Colon (tissue), 2 donors: ENCODE measurements at regions not wholly inside any gene's neighbourhood (a gene's known extent, or its start where the extent isn't known, plus 50 kb on each side); places are given as distances from the start of the nearest gene placed in this dataset.

Experiments used
- FAIRE-seq: peaks from 2 replicates; lab custom pipeline; 2012; peaks lifted over from hg19 to GRCh38; lab: Jason Lieb, UNC
- donor health status: control.
- donor health status: control.

GRCh38 chr13:104198801-104199200 is 1132.6 kb upstream of the SLC10A2 start:
- no peak for FAIRE-seq

GRCh38 chr13:104196611-104197010 is 1130.4 kb upstream of the SLC10A2 start:
- no peak for FAIRE-seq

GRCh38 chr13:104181526-104182231 is 1115.5 kb upstream of the SLC10A2 start:
- no peak for FAIRE-seq

GRCh38 chr13:104170980-104171555 is 1104.9 kb upstream of the SLC10A2 start:
- no peak for FAIRE-seq

- no peak for FAIRE-seq
These were observed 1097.8 kb upstream of the SLC10A2 start for GRCh38 chr13:104163866-104164630.

- no peak for FAIRE-seq
These were observed 1094.3 kb upstream of the SLC10A2 start for GRCh38 chr13:104160536-104160935.

GRCh38 chr13:104143760-104144416 is 1077.7 kb upstream of the SLC10A2 start:
- no peak for FAIRE-seq

- FAIRE-seq = no peak
These were observed 1074.3 kb upstream of the SLC10A2 start for GRCh38 chr13:104140552-104140951.

GRCh38 chr13:104137416-104137815 is 1071.2 kb upstream of the SLC10A2 start:
- FAIRE-seq = no peak

GRCh38 chr13:104132849-104133248 is 1066.6 kb upstream of the SLC10A2 start:
- no peak for FAIRE-seq

- FAIRE-seq = no peak
These were observed 1047.9 kb upstream of the SLC10A2 start for GRCh38 chr13:104114101-104114500.

- FAIRE-seq = no peak
These were observed 1044.8 kb upstream of the SLC10A2 start for GRCh38 chr13:104111031-104111430.

GRCh38 chr13:104106705-104107393 is 1040.6 kb upstream of the SLC10A2 start:
- no peak for FAIRE-seq

GRCh38 chr13:104105418-104106355 is 1039.5 kb upstream of the SLC10A2 start:
- FAIRE-seq = no peak

GRCh38 chr13:104099750-104100149 is 1033.5 kb upstream of the SLC10A2 start:
- no peak for FAIRE-seq

GRCh38 chr13:104098421-104098820 is 1032.2 kb upstream of the SLC10A2 start:
- FAIRE-seq = no peak

- FAIRE-seq = no peak
These were observed 1020.5 kb upstream of the SLC10A2 start for GRCh38 chr13:104086759-104087158.

GRCh38 chr13:104086210-104086609 is 1020.0 kb upstream of the SLC10A2 start:
- no peak for FAIRE-seq

GRCh38 chr13:104085611-104086010 is 1019.4 kb upstream of the SLC10A2 start:
- no peak for FAIRE-seq

GRCh38 chr13:104074326-104074725 is 1008.1 kb upstream of the SLC10A2 start:
- no peak for FAIRE-seq

GRCh38 chr13:104071806-104072205 is 1005.6 kb upstream of the SLC10A2 start:
- no peak for FAIRE-seq
